ENCODE measurements at regions not wholly inside any gene's neighbourhood (a gene's known extent, or its start where the extent isn't known, plus 50 kb on each side); places are given as distances from the start of the nearest gene placed in this dataset.

DNA sequence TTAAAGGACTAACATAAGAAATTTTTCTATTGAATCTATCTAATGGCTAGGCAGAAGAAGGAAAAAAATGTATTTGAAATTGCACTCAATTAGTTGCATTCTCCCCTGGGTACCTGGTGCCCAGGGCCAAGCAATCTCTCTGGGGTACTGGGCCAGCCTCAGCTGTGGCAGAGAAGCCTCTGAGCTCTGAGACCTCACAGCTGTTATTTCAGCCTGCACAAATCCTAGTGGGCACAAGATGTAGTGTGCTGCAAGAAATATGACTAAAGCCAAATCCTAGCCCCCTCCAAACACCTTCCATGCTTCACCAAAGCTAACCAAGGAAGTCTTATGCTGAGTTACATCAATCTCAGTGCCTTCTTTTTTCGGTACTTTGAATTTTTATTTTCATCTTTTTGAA is 478.4 kb downstream of the STK39 start:
- no peak for DNase-seq (ENCODE audit: extremely low spot score)
- no peak for TF ChIP-seq L3MBTL2 (conservative IDR thresholded peaks at IDR 0.05)
- no peak for TF ChIP-seq HDGF (IDR thresholded peaks at IDR 0.05; ENCODE audit: borderline replicate concordance)
- TF ChIP-seq ELF4 (IDR thresholded peaks at IDR 0.05): no peak
- no peak for TF ChIP-seq BHLHE40 (IDR thresholded peaks at IDR 0.05; ENCODE audit: borderline replicate concordance)
- TF ChIP-seq FOXM1 (IDR thresholded peaks at IDR 0.05; ENCODE audit: borderline replicate concordance): no peak
- TF ChIP-seq ZNF384 (IDR thresholded peaks at IDR 0.05): no peak
- TF ChIP-seq NFRKB (IDR thresholded peaks at IDR 0.05): no peak
- no peak for TF ChIP-seq FOXK2 (IDR thresholded peaks at IDR 0.05)
- no peak for TF ChIP-seq FOXA1 (IDR thresholded peaks at IDR 0.05)
- TF ChIP-seq TARDBP (IDR thresholded peaks at IDR 0.05): no peak
- no peak for TF ChIP-seq ARNT (IDR thresholded peaks at IDR 0.05)
- no peak for TF ChIP-seq SUZ12 (IDR thresholded peaks at IDR 0.05)
- no peak for TF ChIP-seq CTBP1 (IDR thresholded peaks at IDR 0.05; ENCODE audit: borderline replicate concordance)
- TF ChIP-seq, protein P1, sequence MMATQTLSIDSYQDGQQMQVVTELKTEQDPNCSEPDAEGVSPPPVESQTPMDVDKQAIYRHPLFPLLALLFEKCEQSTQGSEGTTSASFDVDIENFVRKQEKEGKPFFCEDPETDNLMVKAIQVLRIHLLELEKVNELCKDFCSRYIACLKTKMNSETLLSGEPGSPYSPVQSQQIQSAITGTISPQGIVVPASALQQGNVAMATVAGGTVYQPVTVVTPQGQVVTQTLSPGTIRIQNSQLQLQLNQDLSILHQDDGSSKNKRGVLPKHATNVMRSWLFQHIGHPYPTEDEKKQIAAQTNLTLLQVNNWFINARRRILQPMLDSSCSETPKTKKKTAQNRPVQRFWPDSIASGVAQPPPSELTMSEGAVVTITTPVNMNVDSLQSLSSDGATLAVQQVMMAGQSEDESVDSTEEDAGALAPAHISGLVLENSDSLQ (IDR thresholded peaks at IDR 0.05): no peak
- no peak for TF ChIP-seq SP1 (IDR thresholded peaks at IDR 0.05)
- TF ChIP-seq LEF1 (IDR thresholded peaks at IDR 0.05; ENCODE audit: borderline replicate concordance): no peak
- POLR2A ChIA-PET: no interaction called here
- CTCF ChIA-PET: no interaction called here

DNA sequence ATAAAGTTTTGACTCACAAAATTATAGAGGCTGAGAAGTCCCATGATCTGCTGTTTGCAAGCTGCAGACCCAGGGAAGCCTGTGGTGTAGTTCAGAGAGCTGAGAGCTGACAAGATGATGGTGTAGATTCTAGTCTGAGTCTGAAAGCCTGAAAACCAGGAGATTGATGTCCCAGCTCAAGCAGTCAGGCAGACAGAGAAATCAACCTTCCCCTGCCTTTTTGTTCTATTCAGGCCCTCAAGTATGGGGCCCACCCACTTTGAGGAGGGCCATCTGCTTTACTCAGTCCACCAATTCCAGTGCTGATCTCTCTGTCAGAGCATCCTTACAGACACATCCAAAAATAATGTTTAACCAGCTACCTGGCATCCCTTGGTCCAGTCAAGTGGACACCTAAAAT is 479.6 kb downstream of the STK39 start:
- TF ChIP-seq LEF1 (IDR thresholded peaks at IDR 0.05; ENCODE audit: borderline replicate concordance): no peak
- TF ChIP-seq L3MBTL2 (conservative IDR thresholded peaks at IDR 0.05): no peak
- TF ChIP-seq SP1 (IDR thresholded peaks at IDR 0.05): no peak
- TF ChIP-seq, protein P1 (IDR thresholded peaks at IDR 0.05): no peak
- TF ChIP-seq SUZ12 (IDR thresholded peaks at IDR 0.05): no peak
- no peak for TF ChIP-seq TARDBP (IDR thresholded peaks at IDR 0.05)
- TF ChIP-seq NFRKB (IDR thresholded peaks at IDR 0.05): no peak
- TF ChIP-seq CTBP1 (IDR thresholded peaks at IDR 0.05; ENCODE audit: borderline replicate concordance): no peak
- no peak for TF ChIP-seq FOXM1 (IDR thresholded peaks at IDR 0.05; ENCODE audit: borderline replicate concordance)
- TF ChIP-seq ARNT (IDR thresholded peaks at IDR 0.05): no peak
- TF ChIP-seq ZNF384 (IDR thresholded peaks at IDR 0.05): no peak
- no peak for TF ChIP-seq HDGF (IDR thresholded peaks at IDR 0.05; ENCODE audit: borderline replicate concordance)
- no peak for TF ChIP-seq FOXK2 (IDR thresholded peaks at IDR 0.05)
- TF ChIP-seq BHLHE40 (IDR thresholded peaks at IDR 0.05; ENCODE audit: borderline replicate concordance): no peak
- TF ChIP-seq ELF4 (IDR thresholded peaks at IDR 0.05): no peak
- no peak for TF ChIP-seq FOXA1 (IDR thresholded peaks at IDR 0.05)
- DNase-seq (ENCODE audit: extremely low spot score): no peak
- ChIA-PET CTCF (no interaction called here), POLR2A (no interaction called here)

DNA sequence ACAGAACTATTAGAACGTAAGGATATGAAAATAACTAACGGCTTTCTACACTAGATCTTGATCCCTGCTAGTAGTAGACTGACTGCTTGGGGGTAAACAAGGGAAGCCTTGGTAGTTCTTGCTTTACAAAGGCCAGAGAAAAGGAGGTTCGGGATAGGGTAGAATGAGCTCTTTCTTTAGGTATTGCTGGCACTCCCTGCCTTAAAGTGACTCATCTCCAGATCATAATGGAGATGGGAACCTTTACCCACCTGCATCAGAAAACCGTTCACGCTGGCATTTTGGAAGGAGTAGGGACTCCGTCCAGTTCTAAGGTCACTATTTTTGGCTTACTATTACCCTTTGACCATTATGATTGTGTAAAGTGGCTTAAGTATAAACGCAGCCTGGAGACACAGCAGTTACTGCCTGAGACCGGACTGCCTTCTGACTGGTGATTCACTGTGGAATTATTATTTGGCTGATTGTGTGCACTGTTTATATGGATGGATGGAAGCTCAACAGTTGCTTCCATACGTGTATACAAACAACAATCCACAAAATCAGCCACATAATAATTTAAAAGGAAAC is 482.5 kb downstream of the STK39 start:
- DNase-seq (ENCODE audit: extremely low spot score): no peak
- ChIA-PET CTCF (no interaction called here), POLR2A (no interaction called here)
- TF ChIP-seq CTBP1 (IDR thresholded peaks at IDR 0.05; ENCODE audit: borderline replicate concordance): no peak
- no peak for TF ChIP-seq FOXM1 (IDR thresholded peaks at IDR 0.05; ENCODE audit: borderline replicate concordance)
- TF ChIP-seq ZNF384 (IDR thresholded peaks at IDR 0.05): no peak
- no peak for TF ChIP-seq FOXA1 (IDR thresholded peaks at IDR 0.05)
- no peak for TF ChIP-seq SP1 (IDR thresholded peaks at IDR 0.05)

DNA sequence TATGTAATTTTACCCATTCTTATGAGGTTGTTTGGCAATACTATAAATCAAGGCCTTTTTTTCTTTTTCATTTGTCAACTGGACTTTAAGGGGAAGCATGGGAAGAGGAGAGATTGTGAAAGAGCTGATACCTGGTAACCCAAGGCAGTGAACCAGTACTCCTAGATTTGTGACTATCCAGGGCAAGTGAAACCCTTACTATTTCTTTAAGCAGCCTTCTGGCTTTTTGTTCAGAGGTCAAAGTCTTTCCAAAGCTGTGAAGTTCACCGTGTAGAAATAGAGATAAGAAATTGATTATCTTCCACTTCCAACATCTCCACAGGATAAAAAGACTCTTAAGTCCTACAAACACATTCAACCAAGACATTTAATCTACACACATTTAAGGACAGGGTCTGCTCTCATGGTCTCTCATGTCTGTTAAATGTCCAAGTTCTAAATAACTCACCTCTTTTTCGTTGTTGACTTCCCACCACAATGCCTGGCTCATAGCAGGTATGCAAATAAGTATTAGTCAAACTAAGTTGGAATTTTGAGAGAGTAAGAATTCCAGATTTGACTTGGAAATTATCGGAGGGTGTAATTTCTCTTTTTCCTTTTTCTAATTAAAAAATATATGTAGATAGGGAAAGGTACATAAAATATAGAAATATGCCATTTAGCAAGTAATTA is 485.8 kb downstream of the STK39 start:
- CTCF ChIA-PET: no interaction called here
- TF ChIP-seq SUZ12 (IDR thresholded peaks at IDR 0.05): no peak
- TF ChIP-seq SP1 (IDR thresholded peaks at IDR 0.05): no peak
- TF ChIP-seq LEF1 (IDR thresholded peaks at IDR 0.05; ENCODE audit: borderline replicate concordance): no peak
- TF ChIP-seq TARDBP (IDR thresholded peaks at IDR 0.05): no peak
- no peak for TF ChIP-seq ZNF384 (IDR thresholded peaks at IDR 0.05)
- TF ChIP-seq ELF4 (IDR thresholded peaks at IDR 0.05): no peak
- no peak for TF ChIP-seq CTBP1 (IDR thresholded peaks at IDR 0.05; ENCODE audit: borderline replicate concordance)
- no peak for DNase-seq (ENCODE audit: extremely low spot score)
- POLR2A ChIA-PET: no interaction called here

DNA sequence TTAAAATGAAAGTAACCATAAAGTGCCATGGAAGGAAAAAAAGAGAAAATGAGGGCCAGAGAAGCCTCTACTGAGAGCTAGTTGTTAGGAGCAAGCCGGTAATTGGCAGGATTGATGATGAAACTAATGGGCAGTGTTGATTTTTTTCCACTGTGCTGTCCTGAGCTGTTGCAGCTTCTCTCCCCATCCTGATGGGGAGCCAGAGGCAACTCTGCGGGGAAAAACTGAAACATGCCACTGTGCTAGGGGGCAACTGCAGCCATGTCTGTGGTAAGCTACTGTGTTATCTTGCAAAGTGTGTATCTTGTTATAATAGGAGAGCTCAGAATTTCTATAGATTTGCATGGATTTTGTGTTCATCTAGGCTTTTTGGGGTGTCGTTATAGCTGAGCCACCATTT is 487.9 kb downstream of the STK39 start:
- CTCF ChIA-PET: no interaction called here
- TF ChIP-seq ARNT (IDR thresholded peaks at IDR 0.05) (no peak), SUZ12 (IDR thresholded peaks at IDR 0.05) (no peak), HDGF (IDR thresholded peaks at IDR 0.05; ENCODE audit: borderline replicate concordance) (no peak), SP1 (IDR thresholded peaks at IDR 0.05) (no peak), FOXA1 (IDR thresholded peaks at IDR 0.05) (no peak)
- TF ChIP-seq, protein P1 (IDR thresholded peaks at IDR 0.05): no peak
- DNase-seq (ENCODE audit: extremely low spot score): no peak
- POLR2A ChIA-PET: interaction anchor here (0.6 kb wide), 1 partner anchor 74 kb away, joined by 3 read pairs; no protein-coding TSS in a partner anchor

DNA sequence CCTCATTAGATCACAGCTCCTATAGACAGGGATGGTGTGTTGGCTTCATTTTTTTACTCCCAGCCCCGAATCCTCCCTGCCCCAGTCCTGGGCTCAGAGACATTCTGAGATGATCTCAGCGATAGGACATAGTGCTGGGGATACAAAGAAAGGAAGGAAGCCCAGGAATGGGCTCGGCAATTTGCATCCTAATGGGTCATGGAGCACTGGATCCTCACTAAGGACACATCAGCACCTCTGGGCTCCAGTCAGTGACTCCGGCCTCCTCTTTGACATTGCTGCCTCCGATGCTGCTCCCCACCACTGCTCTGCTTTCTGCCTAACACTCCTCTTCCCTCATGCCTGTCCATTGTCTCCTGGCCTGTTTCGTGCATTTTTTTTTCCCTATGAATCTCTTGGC is 489.1 kb downstream of the STK39 start:
- CTCF ChIA-PET: no interaction called here
- POLR2A ChIA-PET: no interaction called here
- no peak for TF ChIP-seq SP1 (IDR thresholded peaks at IDR 0.05)
- TF ChIP-seq ELF4 (IDR thresholded peaks at IDR 0.05): no peak
- TF ChIP-seq L3MBTL2 (conservative IDR thresholded peaks at IDR 0.05): no peak
- TF ChIP-seq, protein P1 (IDR thresholded peaks at IDR 0.05): no peak
- TF ChIP-seq CTBP1 (IDR thresholded peaks at IDR 0.05; ENCODE audit: borderline replicate concordance): no peak
- no peak for TF ChIP-seq FOXK2 (IDR thresholded peaks at IDR 0.05)
- TF ChIP-seq HDGF (IDR thresholded peaks at IDR 0.05; ENCODE audit: borderline replicate concordance): no peak
- TF ChIP-seq ZNF384 (IDR thresholded peaks at IDR 0.05): no peak
- no peak for TF ChIP-seq LEF1 (IDR thresholded peaks at IDR 0.05; ENCODE audit: borderline replicate concordance)
- no peak for TF ChIP-seq SUZ12 (IDR thresholded peaks at IDR 0.05)
- no peak for TF ChIP-seq FOXM1 (IDR thresholded peaks at IDR 0.05; ENCODE audit: borderline replicate concordance)
- TF ChIP-seq ARNT (IDR thresholded peaks at IDR 0.05): no peak
- no peak for TF ChIP-seq NFRKB (IDR thresholded peaks at IDR 0.05)
- TF ChIP-seq TARDBP (IDR thresholded peaks at IDR 0.05): no peak
- no peak for TF ChIP-seq FOXA1 (IDR thresholded peaks at IDR 0.05)
- TF ChIP-seq BHLHE40 (IDR thresholded peaks at IDR 0.05; ENCODE audit: borderline replicate concordance): no peak
- DNase-seq (ENCODE audit: extremely low spot score): no peak
